PC-3 (cell line): ENCODE measurements at regions not wholly inside any gene's neighbourhood (a gene's known extent, or its start where the extent isn't known, plus 50 kb on each side); places are given as distances from the start of the nearest gene placed in this dataset.

ENCODE experiments used
- ATAC-seq: fragments of 200-7000 bp; cut with Tn5 transposase; 2 replicates; pipeline ENCODE4 v1.9.1; 2020; ENCODE audit warnings: mild to moderate bottlenecking, moderate library complexity
- BruUV-seq: library from RNA; stranded (reverse); fragments of 400-500 nt; replicated peaks from 2 replicates; lab custom pipeline; 2021; lab: Mats Ljungman, UMichigan
- CTCF ChIA-PET: fragments of 300-600 bp; sonication (Branson Sonifier 250); formaldehyde crosslinking; loops from one replicate; lab custom pipeline; 2022; ENCODE audit warnings: antibody characterized with exemption; lab: Charles Lee
- POLR2A ChIA-PET: fragments of 300-600 bp; sonication (Branson Sonifier 250); formaldehyde crosslinking; loops from one replicate; lab custom pipeline; 2022; ENCODE audit warnings: antibody characterized with exemption; ENCODE audit not compliant: unreplicated experiment; lab: Charles Lee
- DNase-seq: peaks from one replicate; pipeline ENCODE4 v3.0.0-alpha.2; 2015
- H2AFZ ChIP-seq: fragments of 300-600 bp; sonication (generic); 2 replicates; pipeline ENCODE4 v1.6.0; 2016; ENCODE audit warnings: antibody characterized with exemption, low read length
- H3F3A ChIP-seq: fragments of 300-600 bp; sonication (generic); one replicate; pipeline ENCODE4 v1.6.0; 2017; ENCODE audit warnings: antibody characterized with exemption, low read length, control low read depth, mild to moderate bottlenecking; ENCODE audit not compliant: unreplicated experiment
- H3K27ac ChIP-seq: fragments of 300-600 bp; sonication (generic); 2 replicates; pipeline ENCODE4 v1.5.1; 2016; ENCODE audit warnings: mild to moderate bottlenecking, low read length
- H3K27me3 ChIP-seq: fragments of 300-600 bp; sonication (generic); 2 replicates; pipeline ENCODE4 v1.6.1; 2016; ENCODE audit warnings: low read length, mixed read lengths
- H3K36me3 ChIP-seq: fragments of 300-600 bp; sonication (generic); 2 replicates; pipeline ENCODE4 v1.6.1; 2016; ENCODE audit warnings: low read depth, mixed run types, low read length, mixed read lengths
- H3K4me1 ChIP-seq: fragments of 300-600 bp; sonication (generic); 2 replicates; pipeline ENCODE4 v1.5.1; 2016; ENCODE audit warnings: low read length; ENCODE audit not compliant: insufficient read depth
- H3K4me2 ChIP-seq: fragments of 300-600 bp; sonication (generic); 2 replicates; pipeline ENCODE4 v1.6.0; 2016; ENCODE audit warnings: low read length
- H3K4me3 ChIP-seq: fragments of 300-600 bp; sonication (generic); 2 replicates; pipeline ENCODE4 v1.5.1; 2016; ENCODE audit warnings: mild to moderate bottlenecking, low read length, mixed read lengths
- H3K79me2 ChIP-seq: fragments of 300-600 bp; sonication (generic); 2 replicates; pipeline ENCODE4 v1.6.1; 2017; ENCODE audit warnings: low read length, mixed read lengths
- H3K9ac ChIP-seq: fragments of 300-600 bp; sonication (generic); 2 replicates; pipeline ENCODE4 v1.6.0; 2016; ENCODE audit warnings: mild to moderate bottlenecking, low read length
- H3K9me2 ChIP-seq: fragments of 300-600 bp; sonication (generic); replicated peaks from 2 replicates; pipeline ENCODE4 v1.6.1; 2016; ENCODE audit warnings: mixed run types, low read length, mixed read lengths
- H3K9me3 ChIP-seq: fragments of 300-600 bp; sonication (generic); 2 replicates; pipeline ENCODE4 v1.6.1; 2016; ENCODE audit warnings: low read length, mixed read lengths
- H4K20me1 ChIP-seq: fragments of 300-600 bp; sonication (generic); 2 replicates; pipeline ENCODE4 v1.6.1; 2016; ENCODE audit warnings: low read length, mixed read lengths
- CTCF ChIP-seq: fragments of 300-600 bp; sonication (generic); conservative IDR thresholded peaks from 2 replicates; pipeline ENCODE4 v1.5.1; 2017; ENCODE audit warnings: antibody characterized with exemption, low read depth, mild to moderate bottlenecking, low read length
- EZH2 ChIP-seq: fragments of 300-600 bp; sonication (generic); IDR thresholded peaks from one replicate; pipeline ENCODE4 v1.6.1; 2017; ENCODE audit warnings: antibody characterized with exemption, mild to moderate bottlenecking, low read length; ENCODE audit not compliant: unreplicated experiment
- EZH2phosphoT487 ChIP-seq: fragments of 300-600 bp; sonication (generic); IDR thresholded peaks from 2 replicates; pipeline ENCODE4 v1.6.1; 2018; ENCODE audit warnings: mild to moderate bottlenecking, antibody characterized with exemption, low read length, borderline replicate concordance
- intact Hi-C: fragments of 100-400 bp; cut with micrococcal nuclease; formaldehyde crosslinking; loops from 2 replicates; pipeline ENCODE4 v1.9.0; 2023

GRCh38 chr16:54533856-54534490 is 247.4 kb upstream of the IRX3 start:
- no peak overlapping the region for H3K4me3 ChIP-seq
- H3K4me1 ChIP-seq: no peaks in the 10 kb centered on the region
- H3K9ac ChIP-seq: no peak overlapping the region
- intact Hi-C loops: no loop called here
- H3K27ac ChIP-seq: no peak overlapping the region
- H2AFZ ChIP-seq: no peak overlapping the region
- no peaks in the 10 kb centered on the region for H3K36me3 ChIP-seq
- no peak for ATAC-seq
- no peaks in the 10 kb centered on the region for H3F3A ChIP-seq
- DNase-seq: no peak
- H3K27me3 ChIP-seq: no peaks in the 10 kb centered on the region
- H3K79me2 ChIP-seq: no peaks in the 10 kb centered on the region
- H3K9me2 ChIP-seq: no peaks in the 10 kb centered on the region
- ChIA-PET POLR2A (no interaction called here), CTCF (no interaction called here)
- TF ChIP-seq CTCF (no peak), EZH2phosphoT487 (no peak), EZH2 (no peak)
- no TSS peak for BruUV-seq
- no peak overlapping the region for H3K4me2 ChIP-seq
- H3K9me3 ChIP-seq: no peaks in the 10 kb centered on the region
- H4K20me1 ChIP-seq: no peaks in the 10 kb centered on the region

GRCh38 chr16:54526916-54527315 is 240.3 kb upstream of the IRX3 start:
- DNase-seq (no peak), ATAC-seq (no peak)
- ChIA-PET POLR2A (no interaction called here), CTCF (no interaction called here)
- no peaks in the 10 kb centered on the region for H3K79me2 ChIP-seq
- H3F3A ChIP-seq: no peaks in the 10 kb centered on the region
- no peak for TF ChIP-seq EZH2
- no peak for TF ChIP-seq CTCF
- no peak for TF ChIP-seq EZH2phosphoT487
- no peak overlapping the region for H2AFZ ChIP-seq
- H4K20me1 ChIP-seq: no peaks in the 10 kb centered on the region
- no peaks in the 10 kb centered on the region for H3K27me3 ChIP-seq
- no peak overlapping the region for H3K4me3 ChIP-seq
- intact Hi-C loops: no loop called here
- BruUV-seq: no TSS peak
- no peaks in the 10 kb centered on the region for H3K36me3 ChIP-seq
- H3K9me2 ChIP-seq: no peaks in the 10 kb centered on the region
- H3K4me1 ChIP-seq: no peaks in the 10 kb centered on the region
- H3K4me2 ChIP-seq: no peak overlapping the region
- H3K27ac ChIP-seq: no peak overlapping the region
- H3K9ac ChIP-seq: no peak overlapping the region
- no peaks in the 10 kb centered on the region for H3K9me3 ChIP-seq

- H3K27me3 ChIP-seq: no peaks in the 10 kb centered on the region
- H4K20me1 ChIP-seq: no peaks in the 10 kb centered on the region
- H3K4me2 ChIP-seq: no peak overlapping the region
- H3F3A ChIP-seq: no peaks in the 10 kb centered on the region
- TF ChIP-seq CTCF (no peak), EZH2 (no peak), EZH2phosphoT487 (no peak)
- no peak overlapping the region for H3K4me3 ChIP-seq
- H3K9ac ChIP-seq: no peak overlapping the region
- H3K9me2 ChIP-seq: no peaks in the 10 kb centered on the region
- no peaks in the 10 kb centered on the region for H3K36me3 ChIP-seq
- no peaks in the 10 kb centered on the region for H3K4me1 ChIP-seq
- CTCF ChIA-PET: no interaction called here
- no peaks in the 10 kb centered on the region for H3K79me2 ChIP-seq
- DNase-seq (no peak), ATAC-seq (no peak)
- no peak overlapping the region for H3K27ac ChIP-seq
- no TSS peak for BruUV-seq
- intact Hi-C loops: no loop called here
- no peaks in the 10 kb centered on the region for H3K9me3 ChIP-seq
- POLR2A ChIA-PET: no interaction called here
- H2AFZ ChIP-seq: no peak overlapping the region
Observed at GRCh38 chr16:54526087-54526486, 239.5 kb upstream of the IRX3 start.
